HFFc6 (cell line): ENCODE measurements at regions not wholly inside any gene's neighbourhood (a gene's known extent, or its start where the extent isn't known, plus 50 kb on each side); places are given as distances from the start of the nearest gene placed in this dataset.
A peak's percentile ranks its signal among the peaks of the same experiment; 100 is the strongest.

Source experiments
- DNase-seq: peaks from one replicate; pipeline ENCODE4 v3.0.0-alpha.2; 2018
- H3K27ac Mint-ChIP-seq: 2 replicates; pipeline ENCODE4 v1.8.0; 2020; ENCODE audit warnings: mild to moderate bottlenecking, mixed read lengths
- H3K27me3 Mint-ChIP-seq: 2 replicates; pipeline ENCODE4 v1.8.0; 2021; ENCODE audit warnings: mild to moderate bottlenecking, moderate library complexity, mixed read lengths; ENCODE audit not compliant: insufficient read depth
- H3K36me3 Mint-ChIP-seq: 2 replicates; pipeline ENCODE4 v1.8.0; 2021; ENCODE audit warnings: low read depth, mixed read lengths
- H3K4me1 Mint-ChIP-seq: 2 replicates; pipeline ENCODE4 v1.8.0; 2020; ENCODE audit warnings: low read depth, mixed read lengths
- H3K4me3 Mint-ChIP-seq: 2 replicates; pipeline ENCODE4 v1.8.0; 2020; ENCODE audit warnings: mild to moderate bottlenecking, moderate library complexity, mixed read lengths
- H3K9me3 Mint-ChIP-seq: 2 replicates; pipeline ENCODE4 v1.8.0; 2020; ENCODE audit warnings: mild to moderate bottlenecking, mixed read lengths
- CTCF ChIP-seq: fragments of 200-600 bp; sonication (generic); IDR thresholded peaks from 2 replicates; pipeline ENCODE4 v1.5.0; 2021; ENCODE audit warnings: antibody characterized with exemption, mild to moderate bottlenecking

DNA sequence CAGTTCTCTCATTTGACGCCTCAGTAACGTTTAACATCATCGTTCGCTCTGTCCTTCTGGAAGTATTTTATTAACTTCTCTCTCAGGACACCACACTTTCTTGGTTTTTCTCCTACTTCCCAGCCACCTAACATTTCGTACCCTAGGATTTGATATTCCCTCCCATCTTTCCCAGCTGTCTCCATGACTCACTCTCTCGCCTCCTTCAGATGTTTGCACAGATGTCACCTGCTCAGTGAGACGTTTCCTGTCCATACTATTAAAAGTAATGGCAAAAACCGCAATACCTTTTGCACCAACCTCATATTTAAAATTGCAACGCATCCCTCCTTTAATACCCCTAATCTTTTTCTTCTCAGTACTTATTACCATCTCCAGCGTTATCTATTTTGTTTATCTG, 62.1 kb upstream of the SPRED1 start:
- no peak overlapping the region for H3K4me3 Mint-ChIP-seq
- H3K9me3 Mint-ChIP-seq = no peaks in the 10 kb centered on the region
- H3K27ac Mint-ChIP-seq = no peak overlapping the region
- H3K36me3 Mint-ChIP-seq = no peaks in the 10 kb centered on the region
- DNase-seq = no peak
- H3K4me1 Mint-ChIP-seq = peaks cover 23% of the 10 kb centered on the region
- peaks cover 25% of the 10 kb centered on the region for H3K27me3 Mint-ChIP-seq
- TF ChIP-seq CTCF = no peak

- Mint-ChIP-seq H3K4me3 (no peak overlapping the region), H3K9me3 (no peaks in the 10 kb centered on the region), H3K27ac (no peak overlapping the region), H3K36me3 (no peaks in the 10 kb centered on the region), H3K4me1 (peaks cover 28% of the 10 kb centered on the region), H3K27me3 (peaks cover 17% of the 10 kb centered on the region)
- DNase-seq = no peak
- no peak for TF ChIP-seq CTCF
Measured at GRCh38 chr15:38192496-38192895, 60.1 kb upstream of the SPRED1 start.

DNA sequence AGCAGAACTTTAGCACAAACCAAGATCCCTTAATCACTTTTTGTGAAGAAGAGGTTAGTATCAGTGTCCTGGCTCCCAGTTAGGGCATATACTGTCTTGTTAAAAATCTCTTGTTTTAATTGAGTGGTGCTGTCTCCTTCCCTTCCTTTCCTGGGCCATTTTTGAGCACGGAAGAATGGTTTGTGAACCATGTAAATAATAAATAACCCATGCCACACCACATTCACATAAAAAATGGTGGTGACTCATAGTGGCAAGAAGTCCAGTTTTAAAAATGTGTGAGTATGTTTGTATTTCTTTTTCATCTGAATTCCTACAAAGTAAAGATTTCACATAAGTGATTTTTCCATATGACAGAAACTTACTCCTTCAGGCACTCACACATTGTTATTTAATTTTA, 59.1 kb upstream of the SPRED1 start:
- peaks cover 28% of the 10 kb centered on the region for H3K4me1 Mint-ChIP-seq
- H3K4me3 Mint-ChIP-seq = no peak overlapping the region
- peaks cover 14% of the 10 kb centered on the region for H3K27me3 Mint-ChIP-seq
- H3K27ac Mint-ChIP-seq = no peak overlapping the region
- DNase-seq = peak; percentile 3
- H3K36me3 Mint-ChIP-seq = no peaks in the 10 kb centered on the region
- TF ChIP-seq CTCF = no peak
- no peaks in the 10 kb centered on the region for H3K9me3 Mint-ChIP-seq

DNA sequence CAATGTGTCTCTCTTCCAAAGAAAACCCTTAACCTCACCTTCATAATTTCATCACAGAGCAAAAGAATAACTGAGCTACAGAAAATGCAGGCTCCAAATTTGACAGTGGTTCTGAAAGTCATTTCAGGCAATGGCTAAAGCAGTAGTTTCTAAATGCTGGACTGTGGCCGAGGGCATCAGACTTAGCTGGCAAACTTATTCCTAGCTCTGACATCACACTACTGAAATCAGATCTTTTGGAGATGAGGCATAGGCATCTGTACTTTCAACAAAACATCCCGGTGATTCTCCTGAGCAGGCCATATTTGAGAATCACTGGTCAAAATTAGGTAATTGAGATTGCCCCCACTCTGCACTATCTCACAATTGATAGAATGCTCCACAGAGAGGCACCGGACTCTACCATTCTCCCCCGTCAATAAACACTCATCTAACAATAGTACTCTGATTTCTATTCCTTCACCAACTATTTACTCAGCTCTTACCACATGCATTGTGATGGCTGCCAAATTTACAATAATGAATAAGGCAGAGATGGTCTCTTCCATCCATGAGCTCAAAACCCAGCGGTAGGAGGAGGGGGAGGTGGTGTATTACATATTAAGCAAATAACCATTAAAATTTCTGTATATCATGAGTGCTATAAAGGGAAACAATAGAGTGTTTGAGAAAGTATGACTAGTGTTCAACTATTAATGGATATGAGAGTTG, 57.3 kb upstream of the SPRED1 start:
- H3K36me3 Mint-ChIP-seq = no peaks in the 10 kb centered on the region
- peaks cover 17% of the 10 kb centered on the region for H3K27me3 Mint-ChIP-seq
- no peak for DNase-seq

GRCh38 chr15:38196076-38196475, 56.6 kb upstream of the SPRED1 start:
- Mint-ChIP-seq H3K36me3 (no peaks in the 10 kb centered on the region), H3K9me3 (no peaks in the 10 kb centered on the region), H3K27ac (no peak overlapping the region), H3K4me3 (no peak overlapping the region), H3K4me1 (peaks cover 16% of the 10 kb centered on the region), H3K27me3 (peaks cover 15% of the 10 kb centered on the region)
- DNase-seq = no peak
- TF ChIP-seq CTCF = no peak

More for the DNA sequence above, 57.3 kb upstream of the SPRED1 start:
- Mint-ChIP-seq H3K9me3 (no peaks in the 10 kb centered on the region), H3K27ac (no peak overlapping the region), H3K4me3 (no peak overlapping the region), H3K4me1 (peaks cover 20% of the 10 kb centered on the region)
- no peak for TF ChIP-seq CTCF

DNA sequence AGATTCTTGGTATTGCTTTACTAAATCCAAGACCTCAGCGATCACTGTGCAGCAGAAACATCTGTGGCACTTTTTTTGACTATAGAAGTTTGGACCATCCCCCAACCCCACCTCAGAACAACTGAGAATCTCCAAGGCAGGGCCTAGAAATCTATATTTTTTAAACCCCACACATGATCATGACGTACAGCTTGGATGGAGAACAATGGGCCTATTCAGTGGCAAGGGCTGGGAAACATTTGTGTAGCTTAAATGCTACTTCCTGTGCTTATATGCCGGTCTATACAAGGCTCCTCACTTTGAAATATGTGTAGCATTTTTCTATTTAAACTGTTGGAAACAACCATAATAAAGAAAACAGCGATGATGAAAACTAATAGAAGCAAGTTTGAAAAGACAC, 55.1 kb upstream of the SPRED1 start:
- H3K27me3 Mint-ChIP-seq = peaks cover 14% of the 10 kb centered on the region
- TF ChIP-seq CTCF = no peak
- H3K27ac Mint-ChIP-seq = no peak overlapping the region
- no peak for DNase-seq
- no peaks in the 10 kb centered on the region for H3K36me3 Mint-ChIP-seq
- H3K9me3 Mint-ChIP-seq = no peaks in the 10 kb centered on the region
- peaks cover 19% of the 10 kb centered on the region for H3K4me1 Mint-ChIP-seq
- no peak overlapping the region for H3K4me3 Mint-ChIP-seq
